ENCODE measurements at regions not wholly inside any gene's neighbourhood (a gene's known extent, or its start where the extent isn't known, plus 50 kb on each side); places are given as distances from the start of the nearest gene placed in this dataset.
"Not testable (repeated sequence)": the region's sequence is repeated elsewhere in the genome, so short reads cannot be mapped to it uniquely, and the experiment has no call there.

DNA sequence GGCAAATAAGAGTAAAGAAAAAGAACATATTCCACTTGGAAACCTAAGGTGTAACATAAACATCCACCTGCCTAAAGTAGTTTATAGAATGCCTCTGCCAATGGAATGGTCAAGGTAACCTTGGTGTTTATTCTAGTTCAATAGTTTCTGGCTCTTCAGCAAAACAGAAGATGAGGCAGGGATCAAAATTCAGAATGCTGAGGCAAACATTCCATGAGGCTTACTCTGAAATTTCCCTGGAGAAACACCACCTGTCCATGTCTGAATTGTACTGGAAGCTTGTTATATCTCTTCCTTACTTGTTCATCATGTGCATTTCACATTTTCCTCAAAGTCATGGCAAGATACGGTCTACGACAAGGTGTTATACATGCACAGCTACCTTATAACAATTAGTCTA is 1862.4 kb upstream of the ACO1 start:
- DNase-seq (ENCODE audit: low read depth), result no peak

DNA sequence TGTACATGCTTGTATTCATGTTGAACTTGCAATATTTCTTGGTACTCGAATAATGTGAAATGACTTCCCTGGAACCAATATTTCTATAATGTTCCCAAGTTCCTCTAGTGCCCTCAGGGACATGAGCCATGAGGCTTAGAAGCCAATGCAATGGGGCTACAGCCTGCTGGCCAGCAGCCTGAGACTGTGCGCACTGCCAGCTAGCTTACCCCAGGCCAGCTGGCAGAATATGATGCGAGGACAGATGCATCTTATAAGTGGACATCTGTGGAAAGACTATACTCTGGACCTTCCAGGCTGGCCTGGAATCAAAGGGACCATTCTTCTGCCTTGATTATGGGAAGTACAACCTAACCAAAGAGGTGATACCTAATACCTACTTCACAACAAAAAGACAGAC is 1862.0 kb upstream of the ACO1 start:
- DNase-seq (ENCODE audit: low read depth), result no peak

DNA sequence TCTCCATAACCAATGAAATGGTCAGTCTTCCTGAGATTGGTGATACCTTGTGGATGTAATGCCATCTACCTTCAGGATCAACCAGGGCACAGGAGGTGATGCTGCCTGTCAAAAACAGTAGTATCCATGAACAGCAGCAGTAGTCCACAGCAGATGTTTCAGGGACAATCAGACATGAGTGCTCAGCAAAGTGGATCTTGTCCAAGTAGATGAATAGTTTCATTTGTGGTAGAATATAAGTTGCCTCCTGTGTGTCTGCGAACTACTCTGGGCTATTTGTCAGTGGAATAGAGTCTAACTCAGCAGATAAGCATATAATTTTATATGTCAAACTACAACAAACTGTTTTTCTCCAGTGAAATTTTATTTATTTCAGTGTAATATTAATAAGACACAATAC is 1860.1 kb upstream of the ACO1 start:
- DNase-seq (ENCODE audit: low read depth), result no peak

DNA sequence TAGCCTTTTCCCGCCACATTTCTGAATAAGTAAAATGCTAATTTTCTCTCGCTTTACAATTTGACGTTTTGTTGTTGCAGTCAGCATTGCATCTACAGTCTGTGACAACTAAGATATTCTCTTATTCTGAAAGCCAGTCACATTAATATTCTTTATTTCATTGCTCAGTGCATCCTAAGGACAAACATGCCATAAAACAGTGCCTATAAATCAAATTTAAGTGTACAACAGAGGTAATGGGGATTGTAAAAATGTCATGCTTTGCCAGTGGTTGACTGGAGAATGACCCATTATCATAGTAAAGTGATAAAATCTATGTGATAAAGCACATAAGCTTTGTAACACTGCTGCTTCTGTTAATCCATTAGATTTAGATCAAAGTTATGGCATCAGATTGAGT is 1850.0 kb upstream of the ACO1 start:
- DNase-seq (ENCODE audit: low read depth), result no peak

DNA sequence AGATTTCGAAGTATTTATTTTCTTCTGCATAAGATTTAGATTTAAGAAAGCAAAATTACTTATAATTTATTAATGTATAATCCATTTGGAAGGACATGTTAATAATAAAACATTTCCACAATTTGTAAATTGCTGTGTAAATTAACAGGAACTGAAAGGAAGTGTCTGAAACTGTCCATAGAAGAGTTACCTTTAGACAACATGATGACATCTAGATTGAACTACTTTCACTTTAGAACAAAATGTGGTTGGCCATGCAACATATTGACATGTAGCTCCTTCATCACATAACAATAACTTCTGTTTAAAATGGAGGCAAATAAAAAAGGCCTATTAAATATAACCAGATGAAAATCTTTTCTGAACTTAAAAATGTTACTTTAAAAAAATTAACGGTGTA is 1849.5 kb upstream of the ACO1 start:
- no peak for DNase-seq (ENCODE audit: low read depth)

DNA sequence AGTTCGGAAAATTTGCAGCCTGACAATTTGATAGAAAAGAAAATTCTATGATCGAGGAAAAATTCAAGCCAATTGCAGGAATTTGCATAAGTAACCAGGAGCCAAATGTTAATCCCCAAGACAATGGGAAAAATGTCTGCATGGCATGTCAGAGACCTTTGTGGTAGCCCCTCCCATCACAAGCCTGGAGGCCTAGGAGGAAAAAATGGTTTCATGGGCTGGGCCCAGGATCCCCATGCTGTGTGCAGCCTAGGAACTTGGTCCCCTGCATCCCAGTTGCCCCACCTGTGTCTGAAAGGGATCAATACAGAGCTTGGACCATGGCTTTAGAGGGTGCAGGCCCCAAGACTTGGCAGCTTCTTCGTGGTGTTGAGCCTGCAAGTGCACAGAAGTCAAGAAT is 1847.9 kb upstream of the ACO1 start:
- DNase-seq (ENCODE audit: low read depth), result no peak

DNA sequence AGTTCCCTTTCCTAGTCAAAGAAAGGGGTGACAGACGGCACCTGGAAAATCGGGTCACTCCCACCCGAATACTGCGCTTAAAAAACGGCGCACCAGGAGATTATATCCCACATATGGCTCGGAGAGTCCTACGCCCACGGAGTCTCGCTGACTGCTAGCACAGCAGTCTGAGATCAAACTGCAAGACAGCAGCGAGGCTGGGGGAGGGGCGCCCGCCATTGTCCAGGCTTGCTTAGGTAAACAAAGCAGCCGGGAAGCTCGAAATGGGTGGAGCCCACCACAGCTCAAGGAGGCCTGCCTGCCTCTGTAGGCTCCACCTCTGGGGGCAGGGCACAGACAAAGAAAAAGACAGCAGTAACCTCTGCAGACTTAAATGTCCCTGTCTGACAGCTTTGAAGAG is 1844.7 kb upstream of the ACO1 start:
- not testable (repeated sequence) for DNase-seq (ENCODE audit: low read depth)

DNA sequence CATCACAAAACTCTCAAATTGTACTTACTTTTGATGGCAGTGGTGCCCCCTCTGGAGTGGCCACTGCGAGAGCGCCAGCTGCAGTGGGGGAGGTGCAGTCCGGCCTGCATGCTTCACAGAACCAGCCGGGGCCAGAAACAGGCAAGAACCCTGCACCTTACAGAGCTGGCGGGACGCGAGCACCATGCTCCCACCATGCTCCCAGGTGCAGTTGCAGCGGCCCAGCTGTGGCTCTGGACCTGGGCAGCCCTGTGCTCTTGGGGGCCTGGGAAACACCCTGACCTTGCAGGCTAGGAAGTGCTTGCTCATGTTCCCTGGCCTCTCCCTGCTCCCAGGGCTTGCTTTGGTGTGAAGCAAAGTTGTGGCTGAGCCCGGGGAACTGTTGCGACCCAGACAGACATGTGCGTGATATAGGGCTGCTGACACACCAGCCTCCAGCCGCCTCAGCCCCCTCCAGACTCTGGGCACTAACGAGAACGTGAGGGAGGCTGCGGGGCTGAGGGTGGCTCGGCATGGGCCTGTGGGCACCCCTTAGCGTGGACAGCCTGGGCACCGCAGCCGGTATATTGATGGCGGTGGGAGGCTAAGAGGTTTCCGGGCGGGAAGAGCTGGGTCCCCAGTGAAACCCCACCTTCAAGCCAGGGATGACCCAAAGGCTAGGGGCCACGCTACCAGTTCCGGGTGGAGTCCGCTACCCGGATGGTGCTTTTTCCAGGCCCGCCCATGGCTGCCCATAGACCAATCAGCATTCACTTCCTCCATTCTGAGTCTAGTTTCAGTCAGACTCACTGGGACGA is 1809.9 kb upstream of the ACO1 start:
- no peak for DNase-seq (ENCODE audit: low read depth)

DNA sequence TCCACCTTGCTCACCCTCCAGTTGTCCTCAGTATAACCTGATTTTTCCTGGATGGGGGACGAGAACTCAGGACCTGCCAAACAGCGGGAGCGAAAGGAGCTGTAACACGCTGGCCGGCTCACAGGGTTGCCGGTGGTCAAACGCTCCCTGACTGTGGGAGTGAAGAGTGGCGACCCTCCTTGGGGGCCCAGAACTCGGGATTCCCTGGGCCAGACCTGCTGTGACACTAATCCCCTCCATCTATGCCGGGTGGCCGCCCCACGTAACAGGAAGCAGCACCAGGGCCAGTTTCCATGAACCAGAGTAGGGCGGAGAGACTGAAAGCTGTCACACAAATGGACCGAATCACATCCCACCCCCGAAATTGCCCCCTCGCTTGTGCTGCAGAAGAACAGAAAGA is 1809.2 kb upstream of the ACO1 start:
- no peak for DNase-seq (ENCODE audit: low read depth)

DNA sequence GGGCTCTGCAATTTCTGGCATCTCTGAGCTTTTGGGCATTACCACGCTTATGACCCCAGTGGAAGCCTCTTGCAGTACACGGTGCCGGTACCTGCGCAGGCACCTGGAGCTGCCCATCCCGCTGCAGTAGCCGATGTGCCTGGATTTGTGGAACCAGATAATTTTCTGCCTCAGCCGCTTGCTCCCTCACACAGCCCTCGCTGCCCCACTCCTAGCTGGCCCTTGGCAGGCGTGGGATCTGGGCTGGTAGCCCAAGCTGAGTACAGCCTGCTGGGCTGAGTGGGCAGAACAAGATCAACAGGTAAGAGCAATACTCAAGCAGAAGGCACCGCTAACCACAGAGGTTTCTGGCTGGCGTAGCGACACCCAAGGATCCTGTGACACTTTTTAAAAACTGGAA is 1808.8 kb upstream of the ACO1 start:
- no peak for DNase-seq (ENCODE audit: low read depth)

DNA sequence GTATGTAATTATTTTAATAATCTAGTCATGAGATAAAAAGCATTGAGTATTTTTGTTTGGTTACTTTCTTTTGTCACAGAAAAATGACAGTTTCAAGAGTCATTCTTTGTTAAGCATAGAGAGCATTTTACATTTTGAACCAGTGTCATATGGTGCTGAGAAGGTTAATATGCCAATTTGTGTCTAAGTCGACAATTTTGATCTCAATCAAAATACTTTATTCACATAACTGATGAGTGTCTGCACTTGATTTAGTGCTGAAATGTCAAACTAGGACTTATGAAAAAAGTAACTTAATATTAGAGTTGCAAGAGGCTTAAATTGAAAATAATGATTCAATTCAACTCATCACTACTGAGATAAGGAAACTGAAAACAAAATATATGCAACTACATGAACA is 1804.6 kb upstream of the ACO1 start:
- no peak for DNase-seq (ENCODE audit: low read depth)

DNA sequence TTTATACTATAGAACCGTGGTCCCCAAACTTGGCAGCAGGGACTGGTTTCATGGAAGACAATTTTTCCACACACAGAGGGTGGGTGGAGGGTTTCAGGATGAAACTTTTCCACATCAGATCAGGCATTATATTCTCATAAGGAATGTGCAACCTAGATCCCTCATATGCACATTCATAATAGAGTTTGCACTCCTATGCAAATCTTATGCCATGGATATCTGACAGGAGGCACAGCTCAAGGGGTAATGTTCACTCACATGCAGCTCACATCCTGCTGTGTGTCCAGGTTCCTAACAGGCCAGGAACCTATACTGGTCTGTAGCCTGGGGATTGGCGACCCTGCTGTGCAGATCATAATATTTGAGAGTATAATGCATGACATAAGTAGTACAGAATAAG is 1802.2 kb upstream of the ACO1 start:
- no peak for DNase-seq (ENCODE audit: low read depth)

DNA sequence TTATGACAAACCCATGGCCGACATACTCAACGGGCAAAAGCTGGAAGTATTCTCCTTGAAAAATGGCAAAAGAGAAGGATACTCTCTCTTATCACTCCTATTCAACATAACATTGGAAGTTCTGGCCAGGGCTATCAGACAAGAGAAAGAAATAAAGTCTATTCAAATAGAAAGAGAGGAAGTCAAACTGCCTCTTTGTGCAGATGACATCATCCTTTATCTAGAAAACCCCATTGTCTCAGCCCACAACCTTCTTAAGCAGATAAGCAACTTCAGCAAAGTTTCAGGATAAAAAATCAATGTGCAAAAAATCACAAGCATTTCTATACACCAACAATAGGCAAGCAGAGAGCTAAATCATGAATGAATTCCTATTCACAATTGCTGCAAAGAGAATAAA is 1799.9 kb upstream of the ACO1 start:
- DNase-seq (ENCODE audit: low read depth), result no peak

DNA sequence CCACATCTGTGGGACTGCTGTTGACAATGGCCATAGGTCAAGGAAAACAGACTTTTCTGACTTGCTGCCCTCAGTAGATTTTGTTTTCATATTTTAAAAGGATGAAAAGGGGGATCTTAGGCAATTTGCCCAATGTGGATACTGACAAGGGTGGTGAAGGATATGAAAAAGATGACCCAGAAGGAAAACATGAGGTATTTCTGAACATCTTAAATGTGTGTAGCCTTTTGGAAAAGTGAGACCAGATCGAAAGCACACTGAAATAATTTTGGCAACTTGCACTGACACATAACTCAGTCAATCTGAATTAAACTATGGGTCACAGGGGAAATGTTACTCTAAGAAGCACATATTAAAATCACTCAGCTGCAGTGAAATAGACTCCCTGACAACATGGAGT is 1793.0 kb upstream of the ACO1 start:
- no peak for DNase-seq (ENCODE audit: low read depth)

DNA sequence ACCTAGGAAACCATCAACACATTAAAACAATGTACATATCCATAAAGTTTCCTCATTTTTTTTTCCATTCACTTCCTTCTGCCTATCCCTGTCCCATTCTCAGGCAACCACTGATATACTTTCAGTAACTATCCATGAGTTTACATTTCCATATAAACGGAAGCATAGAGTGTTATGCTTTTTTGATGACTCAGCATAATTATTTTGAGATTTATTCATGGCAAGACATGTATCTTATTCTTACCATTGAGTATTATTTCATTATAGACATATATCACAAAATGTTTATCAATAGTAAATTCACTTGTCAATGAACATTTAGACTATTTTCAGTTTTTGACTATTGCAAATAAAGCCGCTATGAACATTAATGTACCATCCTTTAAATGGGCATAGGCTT is 1786.8 kb upstream of the ACO1 start:
- no peak for DNase-seq (ENCODE audit: low read depth)

DNA sequence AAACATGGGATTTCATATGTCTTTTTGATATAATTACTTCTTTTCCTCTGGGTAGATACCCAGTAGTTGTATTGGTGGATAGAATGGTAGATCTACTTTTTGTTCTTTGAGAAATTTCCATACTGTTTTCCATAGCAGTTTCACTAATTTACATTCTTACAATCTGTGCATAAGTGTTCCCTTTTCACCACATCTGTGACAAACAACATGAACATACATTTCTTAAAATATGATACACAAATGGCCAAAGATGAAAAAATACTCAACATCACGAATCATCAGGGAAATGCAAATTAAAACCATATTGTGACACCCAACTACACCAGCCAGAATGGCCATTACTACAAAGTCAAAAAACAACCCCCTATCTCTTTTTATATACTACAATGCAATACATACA is 1778.5 kb upstream of the ACO1 start:
- no peak for DNase-seq (ENCODE audit: low read depth)

DNA sequence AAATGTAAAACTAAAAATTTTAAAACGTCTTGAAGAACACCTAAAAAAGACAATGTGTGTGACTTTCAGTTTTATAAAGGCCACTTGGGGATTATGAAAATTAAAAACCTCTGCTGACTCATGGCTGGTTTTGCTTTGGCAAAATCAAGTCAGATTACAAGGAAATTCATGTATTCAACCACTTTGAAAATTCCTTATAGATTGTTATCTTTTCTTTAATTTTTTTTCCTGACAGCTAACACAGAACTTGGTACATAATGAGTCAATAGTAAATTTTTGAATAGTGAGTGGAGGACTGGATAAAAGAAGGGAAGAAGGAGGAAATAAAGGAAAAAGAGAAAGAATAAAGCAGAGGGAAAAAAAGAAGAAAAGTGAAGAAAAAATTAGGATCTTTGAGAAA is 1774.7 kb upstream of the ACO1 start:
- no peak for DNase-seq (ENCODE audit: low read depth)

DNA sequence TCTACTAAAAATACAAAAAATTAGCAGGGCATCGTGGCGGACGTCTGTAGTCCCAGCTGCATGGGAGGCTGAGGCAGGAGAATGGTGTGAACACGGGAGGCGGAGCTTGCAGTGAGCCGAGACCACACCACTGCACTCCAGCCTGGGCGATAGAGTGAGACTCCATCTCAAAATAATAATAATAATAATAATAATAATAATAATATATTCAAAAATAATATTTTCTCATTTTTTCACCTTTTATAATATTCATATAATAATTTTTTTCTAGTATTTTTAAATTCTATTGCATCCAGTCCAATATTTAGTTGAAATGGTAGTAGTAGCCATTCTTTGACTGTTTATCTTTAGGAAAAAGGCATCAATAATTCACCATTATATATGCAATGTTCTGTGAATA is 1767.7 kb upstream of the ACO1 start:
- not testable (repeated sequence) for DNase-seq (ENCODE audit: low read depth)

DNA sequence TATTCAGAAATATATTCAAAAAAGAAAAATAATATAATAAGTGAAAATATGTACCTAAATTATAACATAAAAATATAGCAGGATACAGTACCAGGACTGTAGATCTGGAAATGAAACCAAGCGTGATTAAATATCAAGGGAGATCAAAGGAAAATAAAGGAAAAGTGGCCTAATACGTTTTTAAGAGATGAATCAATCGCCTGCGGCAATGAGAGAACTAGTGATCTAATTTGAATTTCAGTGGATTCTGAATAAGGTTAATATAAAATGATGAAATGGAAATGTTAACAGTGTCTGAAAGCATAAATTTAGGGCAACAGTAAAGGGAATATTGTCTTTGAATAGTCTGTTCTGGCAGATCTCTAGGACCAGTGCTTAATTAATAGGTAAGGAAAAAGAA is 1761.9 kb upstream of the ACO1 start:
- no peak for DNase-seq (ENCODE audit: low read depth)

DNA sequence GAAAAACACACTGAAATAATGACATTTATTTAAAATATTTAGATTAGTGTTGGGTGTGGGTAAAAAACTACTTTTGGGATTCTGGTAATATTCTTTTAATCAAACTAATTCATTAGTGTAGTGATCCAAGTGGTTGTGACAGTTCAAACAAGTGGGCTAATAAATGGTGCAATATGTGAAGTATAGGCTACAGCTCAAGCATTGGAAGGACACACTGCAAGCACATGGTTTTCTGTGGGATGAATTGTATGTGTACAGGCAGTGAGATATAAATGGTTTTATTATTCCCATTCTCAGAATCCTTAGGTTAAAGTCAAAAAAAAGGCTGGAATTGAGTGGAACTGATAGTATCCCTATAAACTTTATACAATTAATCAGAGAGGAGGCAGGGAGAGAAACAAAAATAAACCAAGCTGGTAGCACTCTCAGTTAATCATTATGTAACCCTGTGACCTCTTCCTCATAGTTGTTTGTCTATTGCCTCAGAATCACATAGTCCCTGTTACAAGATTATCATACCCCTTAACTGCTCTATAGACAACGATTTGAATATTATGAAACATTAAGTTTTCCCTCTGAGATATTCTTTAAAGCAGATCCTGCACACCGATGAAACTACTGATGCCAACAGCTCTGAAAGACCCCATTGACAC is 1755.4 kb upstream of the ACO1 start:
- DNase-seq (ENCODE audit: low read depth), result no peak

DNA sequence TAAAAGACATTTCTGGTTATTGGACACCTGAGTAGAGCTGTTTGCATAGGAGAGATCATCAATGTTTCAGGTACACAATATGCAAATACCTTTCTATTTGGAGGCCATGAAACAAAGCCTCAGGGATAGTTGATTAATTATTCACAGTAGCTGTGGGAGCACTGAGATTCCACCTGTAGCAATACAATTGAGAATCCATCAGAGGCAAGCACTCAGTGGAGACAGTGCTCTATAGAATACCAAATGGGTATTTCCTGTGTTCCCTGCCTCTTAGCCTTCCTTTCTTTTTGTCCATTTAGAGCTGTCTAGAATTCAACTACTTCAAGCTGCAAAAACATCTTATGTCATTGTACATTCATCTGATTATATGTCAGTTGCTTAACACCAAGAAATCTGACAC is 1754.0 kb upstream of the ACO1 start:
- DNase-seq (ENCODE audit: low read depth), result no peak

DNA sequence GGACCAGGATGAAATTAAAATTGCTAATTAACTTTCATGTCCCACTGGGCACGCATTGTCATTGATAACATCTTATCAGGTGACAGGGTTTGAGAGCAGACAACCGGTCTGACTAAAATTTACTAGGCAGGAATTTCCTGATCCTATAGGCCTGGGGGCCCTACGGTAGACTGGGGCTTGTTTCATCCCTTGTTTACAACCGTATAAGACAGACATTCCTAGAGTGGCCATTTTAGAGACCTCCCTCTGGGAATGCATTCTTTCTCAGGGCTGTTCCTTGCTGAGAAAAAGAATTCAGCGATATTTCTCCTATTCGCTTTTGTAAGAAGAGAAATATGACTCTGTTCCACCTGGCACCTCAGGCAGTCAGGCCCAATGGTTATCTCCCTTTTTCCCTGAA is 1737.8 kb upstream of the ACO1 start:
- not testable (repeated sequence) for DNase-seq (ENCODE audit: low read depth)

DNA sequence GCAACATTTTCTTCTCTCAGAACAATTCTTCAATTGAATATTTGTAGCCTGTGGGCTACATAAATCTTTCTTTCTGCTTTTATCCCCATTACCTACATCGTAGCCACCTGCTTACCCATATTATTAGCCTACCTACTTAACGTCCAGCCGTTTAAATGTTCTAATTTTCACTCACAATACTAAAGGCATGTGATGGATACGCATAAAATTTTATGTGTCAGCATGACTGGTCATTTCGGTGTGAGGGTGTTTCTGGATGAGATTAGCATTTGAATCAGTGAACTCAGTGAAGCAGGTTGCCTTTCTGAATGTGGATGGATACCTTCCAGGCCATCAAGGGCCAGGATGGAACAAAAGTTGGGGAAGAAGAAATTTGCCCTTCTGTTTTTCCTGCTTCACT is 1722.5 kb upstream of the ACO1 start:
- DNase-seq (ENCODE audit: low read depth), result no peak

All from stimulated activated CD4-positive, alpha-beta T cell treated with anti-CD3 and anti-CD28 coated beads, Interleukin-2, amount 100 ng/mL, for 4 hours (primary cell).